ENCODE measurements at regions not wholly inside any gene's neighbourhood (a gene's known extent, or its start where the extent isn't known, plus 50 kb on each side); places are given as distances from the start of the nearest gene placed in this dataset.
A peak's percentile ranks its signal among the peaks of the same experiment; 100 is the strongest.

DNA sequence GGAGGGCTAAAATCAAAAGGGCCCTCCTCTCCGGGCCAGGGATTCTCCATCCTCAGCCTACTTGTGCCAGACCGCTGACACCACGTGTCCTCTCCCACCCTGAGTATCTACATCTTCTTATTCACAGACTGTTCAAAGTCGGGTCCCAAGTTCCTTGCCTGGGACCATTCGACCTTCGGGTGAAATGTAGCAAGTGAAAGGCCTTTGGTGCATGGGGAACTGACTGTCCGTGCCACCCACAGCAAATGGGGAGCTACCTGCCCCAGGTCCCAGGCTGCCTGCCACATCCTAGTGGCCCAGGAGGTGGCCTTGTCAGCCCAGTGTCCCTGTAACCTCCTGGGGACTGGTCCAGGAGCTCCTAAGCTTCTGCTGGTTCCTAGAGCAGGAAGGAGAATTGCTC lies 67.3 kb downstream of the RTL6 start:
- ChIA-PET CTCF (interaction anchor here (0.5 kb wide), 1 partner anchor 13 kb away, joined by 3 read pairs; no protein-coding TSS in a partner anchor), POLR2A (no interaction called here)
- Histone ChIP-seq H3K4me1 (ENCODE audit: control insufficient read depth, insufficient read depth, low read length) (no peaks in the 10 kb centered on the region), H3K27ac (ENCODE audit: extremely low read depth, low read depth, low read length) (no peak overlapping the region), H3K9me3 (ENCODE audit: control insufficient read depth, insufficient read depth, low read depth, low read length) (no peaks in the 10 kb centered on the region), H3K4me3 (ENCODE audit: low read depth, low read length) (no peak overlapping the region), H3K36me3 (ENCODE audit: control insufficient read depth in 2 of 2, insufficient read depth in 1 of 2, low read length in 2 of 2) (no peaks in the 10 kb centered on the region)
- TF ChIP-seq ZNF626 (tag by site-specific recombination; IDR thresholded peaks at IDR 0.05) (no peak), BCL11B (tag by site-specific recombination; IDR thresholded peaks at IDR 0.05; ENCODE audit: low read depth) (no peak), YY1 (tag by site-specific recombination; IDR thresholded peaks at IDR 0.05) (no peak), GLIS1 (tag by site-specific recombination; IDR thresholded peaks at IDR 0.05) (no peak), PRDM1 (tag by site-specific recombination; IDR thresholded peaks at IDR 0.05) (no peak), GLI2 (tag by site-specific recombination; IDR thresholded peaks at IDR 0.05; ENCODE audit: borderline replicate concordance, low read depth) (no peak), ZNF707 (tag by site-specific recombination; IDR thresholded peaks at IDR 0.05) (no peak), ZFP3 (tag by site-specific recombination; IDR thresholded peaks at IDR 0.05; ENCODE audit: low read depth) (no peak), ZNF426 (tag by site-specific recombination; IDR thresholded peaks at IDR 0.05) (no peak), ZNF423 (tag by site-specific recombination; IDR thresholded peaks at IDR 0.05) (no peak), ZNF23 (tag by site-specific recombination; IDR thresholded peaks at IDR 0.05; ENCODE audit: borderline replicate concordance) (no peak)
- TF ChIP-seq, protein P1, sequence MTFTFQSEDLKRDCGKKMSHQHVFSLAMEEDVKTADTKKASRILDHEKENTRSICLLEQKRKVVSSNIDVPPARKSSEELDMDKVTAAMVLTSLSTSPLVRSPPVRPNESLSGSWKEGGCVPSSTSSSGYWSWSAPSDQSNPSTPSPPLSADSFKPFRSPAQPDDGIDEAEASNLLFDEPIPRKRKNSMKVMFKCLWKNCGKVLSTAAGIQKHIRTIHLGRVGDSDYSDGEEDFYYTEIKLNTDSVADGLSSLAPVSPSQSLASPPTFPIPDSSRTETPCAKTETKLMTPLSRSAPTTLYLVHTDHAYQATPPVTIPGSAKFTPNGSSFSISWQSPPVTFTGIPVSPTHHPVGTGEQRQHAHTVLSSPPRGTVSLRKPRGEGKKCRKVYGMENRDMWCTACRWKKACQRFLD (tag by site-specific recombination; IDR thresholded peaks at IDR 0.05): no peak
- TF ChIP-seq, protein P2, sequence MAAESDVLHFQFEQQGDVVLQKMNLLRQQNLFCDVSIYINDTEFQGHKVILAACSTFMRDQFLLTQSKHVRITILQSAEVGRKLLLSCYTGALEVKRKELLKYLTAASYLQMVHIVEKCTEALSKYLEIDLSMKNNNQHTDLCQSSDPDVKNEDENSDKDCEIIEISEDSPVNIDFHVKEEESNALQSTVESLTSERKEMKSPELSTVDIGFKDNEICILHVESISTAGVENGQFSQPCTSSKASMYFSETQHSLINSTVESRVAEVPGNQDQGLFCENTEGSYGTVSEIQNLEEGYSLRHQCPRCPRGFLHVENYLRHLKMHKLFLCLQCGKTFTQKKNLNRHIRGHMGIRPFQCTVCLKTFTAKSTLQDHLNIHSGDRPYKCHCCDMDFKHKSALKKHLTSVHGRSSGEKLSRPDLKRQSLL (tag by site-specific recombination; IDR thresholded peaks at IDR 0.05): no peak
- TF ChIP-seq, protein P3, sequence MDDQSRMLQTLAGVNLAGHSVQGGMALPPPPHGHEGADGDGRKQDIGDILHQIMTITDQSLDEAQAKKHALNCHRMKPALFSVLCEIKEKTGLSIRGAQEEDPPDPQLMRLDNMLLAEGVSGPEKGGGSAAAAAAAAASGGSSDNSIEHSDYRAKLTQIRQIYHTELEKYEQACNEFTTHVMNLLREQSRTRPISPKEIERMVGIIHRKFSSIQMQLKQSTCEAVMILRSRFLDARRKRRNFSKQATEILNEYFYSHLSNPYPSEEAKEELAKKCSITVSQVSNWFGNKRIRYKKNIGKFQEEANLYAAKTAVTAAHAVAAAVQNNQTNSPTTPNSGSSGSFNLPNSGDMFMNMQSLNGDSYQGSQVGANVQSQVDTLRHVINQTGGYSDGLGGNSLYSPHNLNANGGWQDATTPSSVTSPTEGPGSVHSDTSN (CRISPR knock-in tag; IDR thresholded peaks at IDR 0.05): no peak
- TF ChIP-seq, protein P4, sequence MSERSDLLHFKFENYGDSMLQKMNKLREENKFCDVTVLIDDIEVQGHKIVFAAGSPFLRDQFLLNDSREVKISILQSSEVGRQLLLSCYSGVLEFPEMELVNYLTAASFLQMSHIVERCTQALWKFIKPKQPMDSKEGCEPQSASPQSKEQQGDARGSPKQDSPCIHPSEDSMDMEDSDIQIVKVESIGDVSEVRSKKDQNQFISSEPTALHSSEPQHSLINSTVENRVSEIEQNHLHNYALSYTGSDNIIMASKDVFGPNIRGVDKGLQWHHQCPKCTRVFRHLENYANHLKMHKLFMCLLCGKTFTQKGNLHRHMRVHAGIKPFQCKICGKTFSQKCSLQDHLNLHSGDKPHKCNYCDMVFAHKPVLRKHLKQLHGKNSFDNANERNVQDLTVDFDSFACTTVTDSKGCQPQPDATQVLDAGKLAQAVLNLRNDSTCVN (tag by site-specific recombination; optimal IDR thresholded peaks at IDR 0.05): no peak

DNA sequence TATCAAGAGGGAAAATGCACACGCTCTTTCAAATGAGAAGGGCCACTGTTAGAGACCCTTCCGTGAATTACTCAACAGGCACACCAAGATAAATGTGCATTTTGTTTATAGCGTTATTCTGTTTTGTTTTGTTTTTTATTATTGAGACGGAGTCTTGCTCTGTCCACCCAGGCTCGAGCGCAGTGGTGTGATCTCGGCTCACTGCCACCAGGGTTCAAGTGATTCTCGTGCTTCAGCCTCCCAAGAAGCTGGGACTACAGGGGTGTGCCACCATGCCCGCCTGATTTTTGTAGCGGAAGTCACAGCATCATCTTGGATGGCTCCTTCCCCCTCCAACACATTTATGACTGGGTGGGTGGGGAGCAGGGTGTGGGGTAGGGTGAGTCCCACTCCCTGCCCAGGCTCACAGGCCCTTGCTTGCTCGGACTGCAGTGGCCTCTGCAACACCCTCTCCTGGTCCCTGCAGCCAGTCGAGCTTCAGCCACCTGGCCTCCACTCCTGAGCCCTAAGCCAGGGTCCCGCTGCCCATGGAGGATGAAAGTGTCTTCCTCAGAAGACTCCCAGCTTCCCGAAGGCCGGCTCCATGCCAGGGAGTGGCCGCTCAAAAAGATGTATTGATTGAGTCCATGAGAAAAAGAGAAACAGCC lies 68.0 kb downstream of the RTL6 start:
- ChIA-PET POLR2A (no interaction called here), CTCF (interaction anchor here (0.5 kb wide), 1 partner anchor 14 kb away, joined by 3 read pairs; no protein-coding TSS in a partner anchor)
- no peak overlapping the region for H3K27ac ChIP-seq (ENCODE audit: extremely low read depth, low read depth, low read length)

More for the DNA sequence above, 68.0 kb downstream of the RTL6 start:
- Histone ChIP-seq H3K4me1 (ENCODE audit: control insufficient read depth, insufficient read depth, low read length) (no peaks in the 10 kb centered on the region), H3K9me3 (ENCODE audit: control insufficient read depth, insufficient read depth, low read depth, low read length) (no peaks in the 10 kb centered on the region), H3K4me3 (ENCODE audit: low read depth, low read length) (no peak overlapping the region), H3K36me3 (ENCODE audit: control insufficient read depth in 2 of 2, insufficient read depth in 1 of 2, low read length in 2 of 2) (no peaks in the 10 kb centered on the region)
- TF ChIP-seq KLF1 (tag by site-specific recombination; IDR thresholded peaks at IDR 0.05): peak; percentile 53; the same call in 1 of the 2 replicates
- TF ChIP-seq, protein P5, sequence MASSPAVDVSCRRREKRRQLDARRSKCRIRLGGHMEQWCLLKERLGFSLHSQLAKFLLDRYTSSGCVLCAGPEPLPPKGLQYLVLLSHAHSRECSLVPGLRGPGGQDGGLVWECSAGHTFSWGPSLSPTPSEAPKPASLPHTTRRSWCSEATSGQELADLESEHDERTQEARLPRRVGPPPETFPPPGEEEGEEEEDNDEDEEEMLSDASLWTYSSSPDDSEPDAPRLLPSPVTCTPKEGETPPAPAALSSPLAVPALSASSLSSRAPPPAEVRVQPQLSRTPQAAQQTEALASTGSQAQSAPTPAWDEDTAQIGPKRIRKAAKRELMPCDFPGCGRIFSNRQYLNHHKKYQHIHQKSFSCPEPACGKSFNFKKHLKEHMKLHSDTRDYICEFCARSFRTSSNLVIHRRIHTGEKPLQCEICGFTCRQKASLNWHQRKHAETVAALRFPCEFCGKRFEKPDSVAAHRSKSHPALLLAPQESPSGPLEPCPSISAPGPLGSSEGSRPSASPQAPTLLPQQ (tag by site-specific recombination; IDR thresholded peaks at IDR 0.05): no peak
